ENCODE measurements at regions not wholly inside any gene's neighbourhood (a gene's known extent, or its start where the extent isn't known, plus 50 kb on each side); places are given as distances from the start of the nearest gene placed in this dataset.

DNA sequence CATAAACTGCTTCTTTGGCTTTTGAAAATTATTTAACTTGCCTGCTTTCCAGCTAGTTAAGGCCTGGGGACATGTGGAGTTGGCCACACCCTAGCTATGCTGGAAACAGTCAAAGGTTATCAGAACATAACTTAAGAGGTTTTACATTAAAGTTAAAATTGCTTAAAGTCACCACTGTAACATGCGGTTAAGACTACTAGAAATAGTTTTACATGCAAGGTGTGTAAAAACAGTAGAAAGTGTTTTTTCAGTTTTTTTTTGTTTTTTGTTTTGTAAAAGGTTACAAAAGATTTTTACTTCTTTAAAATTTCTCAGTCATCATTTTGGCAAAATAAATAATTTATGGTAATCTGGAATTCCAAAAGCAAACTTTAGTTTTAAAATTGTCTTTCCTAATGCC lies 763.1 kb downstream of the UQCRFS1 start:
- POLR2A ChIA-PET (ENCODE audit: unreplicated experiment), result no interaction called here
- BruUV-seq (replicated peaks), result no TSS peak

DNA sequence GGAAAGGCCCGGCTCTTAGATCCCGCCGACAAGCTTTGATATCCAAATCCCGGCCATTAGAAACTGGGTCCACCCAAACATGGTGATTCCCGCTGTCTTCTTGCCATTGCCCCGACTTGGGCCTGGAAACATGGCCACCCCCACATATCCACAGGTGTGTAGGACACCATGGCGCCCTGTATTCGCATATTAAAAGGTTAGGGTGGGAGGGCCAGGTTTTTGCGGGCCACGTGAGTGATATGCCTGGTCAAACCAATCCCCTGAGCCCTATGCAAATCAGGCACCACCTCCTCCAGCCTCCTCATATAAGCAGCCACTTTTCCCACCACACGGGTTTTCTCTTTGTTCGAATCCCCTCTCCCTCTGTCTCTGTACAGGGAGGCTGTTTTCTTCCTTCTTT lies 766.4 kb downstream of the UQCRFS1 start:
- H3K4me2 ChIP-seq, result no peak overlapping the region
- no peak for DNase-seq
- no peaks in the 10 kb centered on the region for H3K9me3 ChIP-seq (ENCODE audit: insufficient read depth, low read depth)
- H2AFZ ChIP-seq, result no peak overlapping the region
- ChIA-PET CTCF (no interaction called here), POLR2A (ENCODE audit: unreplicated experiment) (no interaction called here)
- intact Hi-C loops (cut with micrococcal nuclease; ENCODE audit: unreplicated experiment), result no loop called here
- no peaks in the 10 kb centered on the region for H3F3A ChIP-seq (ENCODE audit: insufficient read depth, low read depth)
- no peaks in the 10 kb centered on the region for H3K36me3 ChIP-seq (ENCODE audit: low read depth)
- H3K79me2 ChIP-seq (ENCODE audit: low read depth), result no peaks in the 10 kb centered on the region
- no peaks in the 10 kb centered on the region for H3K4me1 ChIP-seq (replicated peaks; ENCODE audit: insufficient read depth)
- peaks cover 73% of the 10 kb centered on the region for H3K27me3 ChIP-seq (ENCODE audit: insufficient read depth, low read depth)
- H3K4me3 ChIP-seq, result no peak overlapping the region
- BruUV-seq (replicated peaks), result no TSS peak
- TF ChIP-seq EZH2 (IDR thresholded peaks at IDR 0.05; ENCODE audit: low read depth), result no peak
- TF ChIP-seq, protein P1, sequence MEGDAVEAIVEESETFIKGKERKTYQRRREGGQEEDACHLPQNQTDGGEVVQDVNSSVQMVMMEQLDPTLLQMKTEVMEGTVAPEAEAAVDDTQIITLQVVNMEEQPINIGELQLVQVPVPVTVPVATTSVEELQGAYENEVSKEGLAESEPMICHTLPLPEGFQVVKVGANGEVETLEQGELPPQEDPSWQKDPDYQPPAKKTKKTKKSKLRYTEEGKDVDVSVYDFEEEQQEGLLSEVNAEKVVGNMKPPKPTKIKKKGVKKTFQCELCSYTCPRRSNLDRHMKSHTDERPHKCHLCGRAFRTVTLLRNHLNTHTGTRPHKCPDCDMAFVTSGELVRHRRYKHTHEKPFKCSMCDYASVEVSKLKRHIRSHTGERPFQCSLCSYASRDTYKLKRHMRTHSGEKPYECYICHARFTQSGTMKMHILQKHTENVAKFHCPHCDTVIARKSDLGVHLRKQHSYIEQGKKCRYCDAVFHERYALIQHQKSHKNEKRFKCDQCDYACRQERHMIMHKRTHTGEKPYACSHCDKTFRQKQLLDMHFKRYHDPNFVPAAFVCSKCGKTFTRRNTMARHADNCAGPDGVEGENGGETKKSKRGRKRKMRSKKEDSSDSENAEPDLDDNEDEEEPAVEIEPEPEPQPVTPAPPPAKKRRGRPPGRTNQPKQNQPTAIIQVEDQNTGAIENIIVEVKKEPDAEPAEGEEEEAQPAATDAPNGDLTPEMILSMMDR (conservative IDR thresholded peaks at IDR 0.05), result no peak
- no peaks in the 10 kb centered on the region for H3K9me2 ChIP-seq (ENCODE audit: insufficient read depth)
- no peaks in the 10 kb centered on the region for H4K20me1 ChIP-seq (ENCODE audit: insufficient read depth)
- H3K27ac ChIP-seq, result no peak overlapping the region

More for the DNA sequence above, 763.1 kb downstream of the UQCRFS1 start:
- intact Hi-C loops (cut with micrococcal nuclease; ENCODE audit: unreplicated experiment), result no loop called here
- H2AFZ ChIP-seq, result no peak overlapping the region
- no peaks in the 10 kb centered on the region for H3K4me1 ChIP-seq (replicated peaks; ENCODE audit: insufficient read depth)
- no peaks in the 10 kb centered on the region for H3F3A ChIP-seq (ENCODE audit: insufficient read depth, low read depth)
- no peaks in the 10 kb centered on the region for H3K9me2 ChIP-seq (ENCODE audit: insufficient read depth)
- peaks cover 43% of the 10 kb centered on the region for H3K27me3 ChIP-seq (ENCODE audit: insufficient read depth, low read depth)
- no peaks in the 10 kb centered on the region for H3K36me3 ChIP-seq (ENCODE audit: low read depth)
- H3K4me2 ChIP-seq, result no peak overlapping the region
- DNase-seq, result no peak
- CTCF ChIA-PET, result no interaction called here
- TF ChIP-seq, protein P1 (conservative IDR thresholded peaks at IDR 0.05), result no peak
- TF ChIP-seq EZH2 (IDR thresholded peaks at IDR 0.05; ENCODE audit: low read depth), result no peak
- H3K79me2 ChIP-seq (ENCODE audit: low read depth), result no peaks in the 10 kb centered on the region
- H4K20me1 ChIP-seq (ENCODE audit: insufficient read depth), result no peaks in the 10 kb centered on the region
- no peaks in the 10 kb centered on the region for H3K9me3 ChIP-seq (ENCODE audit: insufficient read depth, low read depth)
- H3K4me3 ChIP-seq, result no peak overlapping the region
- no peak overlapping the region for H3K27ac ChIP-seq

DNA sequence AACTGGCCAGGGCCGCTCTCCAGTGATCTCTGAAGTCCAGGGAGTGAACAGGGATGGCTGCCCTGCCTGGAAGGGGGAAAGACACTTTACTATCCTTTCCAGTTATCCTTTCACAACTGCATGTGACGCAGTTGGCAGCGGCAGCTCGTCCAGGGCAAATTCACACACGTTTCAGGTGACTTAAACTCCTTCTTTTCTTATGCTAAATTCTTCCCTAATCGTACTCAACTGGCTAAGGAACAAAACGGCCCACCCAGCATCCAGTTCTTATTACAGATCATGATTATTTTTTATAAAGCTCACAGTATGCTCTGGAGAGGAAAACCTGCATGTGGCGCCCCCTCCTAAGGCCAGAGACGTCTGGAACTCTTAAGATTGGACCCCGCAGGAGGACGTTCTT lies 767.1 kb downstream of the UQCRFS1 start:
- H3K9me3 ChIP-seq (ENCODE audit: insufficient read depth, low read depth), result no peaks in the 10 kb centered on the region
- DNase-seq, result no peak
- BruUV-seq (replicated peaks), result no TSS peak
- ChIA-PET CTCF (no interaction called here), POLR2A (ENCODE audit: unreplicated experiment) (no interaction called here)
- intact Hi-C loops (cut with micrococcal nuclease; ENCODE audit: unreplicated experiment), result no loop called here
- no peaks in the 10 kb centered on the region for H3K4me1 ChIP-seq (replicated peaks; ENCODE audit: insufficient read depth)
- H3K9me2 ChIP-seq (ENCODE audit: insufficient read depth), result no peaks in the 10 kb centered on the region
- no peak overlapping the region for H3K4me2 ChIP-seq
- no peaks in the 10 kb centered on the region for H3K79me2 ChIP-seq (ENCODE audit: low read depth)
- H2AFZ ChIP-seq, result no peak overlapping the region
- no peaks in the 10 kb centered on the region for H4K20me1 ChIP-seq (ENCODE audit: insufficient read depth)
- H3F3A ChIP-seq (ENCODE audit: insufficient read depth, low read depth), result no peaks in the 10 kb centered on the region
- H3K4me3 ChIP-seq, result no peak overlapping the region
- TF ChIP-seq, protein P1 (conservative IDR thresholded peaks at IDR 0.05), result no peak
- no peak for TF ChIP-seq EZH2 (IDR thresholded peaks at IDR 0.05; ENCODE audit: low read depth)
- no peaks in the 10 kb centered on the region for H3K36me3 ChIP-seq (ENCODE audit: low read depth)
- H3K27me3 ChIP-seq (ENCODE audit: insufficient read depth, low read depth), result peaks cover 80% of the 10 kb centered on the region
- no peak overlapping the region for H3K27ac ChIP-seq

Measured in PC-9 (cell line).